NCI-H2227 (cell line): ENCODE measurements at regions not wholly inside any gene's neighbourhood (a gene's known extent, or its start where the extent isn't known, plus 50 kb on each side); places are given as distances from the start of the nearest gene placed in this dataset.

Source experiments
- DNase-seq: peaks from one replicate; lab custom pipeline; 2025; ENCODE audit not compliant: unreplicated experiment; lab: John Stamatoyannopoulos, UW

GRCh38 chr1:184272175-184272866 lies 114.5 kb upstream of the C1orf21 start:
- DNase-seq, result no peak

- DNase-seq, result no peak
These were observed 110.4 kb upstream of the C1orf21 start for GRCh38 chr1:184276416-184276815.

- no peak for DNase-seq
These were observed 106.8 kb upstream of the C1orf21 start for GRCh38 chr1:184279911-184280458.

- no peak for DNase-seq
These were observed 102.8 kb upstream of the C1orf21 start for GRCh38 chr1:184283999-184284398.

DNA sequence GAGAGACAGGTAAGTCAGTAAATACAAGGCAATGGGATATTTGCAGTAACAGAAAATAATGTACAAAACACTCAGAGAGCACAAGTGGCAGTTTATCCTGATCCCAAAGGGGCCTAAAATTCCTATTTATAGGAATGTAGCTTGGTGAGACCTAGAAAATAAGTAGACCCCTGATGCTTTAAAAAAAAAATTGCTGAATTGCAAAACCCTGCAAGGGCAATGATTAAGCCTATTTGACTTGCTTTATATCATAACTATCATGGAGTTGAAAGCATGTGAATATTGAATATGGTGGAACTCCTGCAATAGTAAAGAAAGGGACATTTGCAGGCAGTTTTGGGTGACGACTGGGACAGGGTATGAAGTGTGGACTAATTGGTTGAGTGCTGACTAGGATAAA lies 101.9 kb upstream of the C1orf21 start:
- no peak for DNase-seq

- DNase-seq, result no peak
These were observed 101.3 kb upstream of the C1orf21 start for GRCh38 chr1:184285401-184286087.

GRCh38 chr1:184287001-184287400 lies 99.8 kb upstream of the C1orf21 start:
- no peak for DNase-seq

GRCh38 chr1:184289825-184290550 lies 96.8 kb upstream of the C1orf21 start:
- peak; percentile 7 for DNase-seq

DNA sequence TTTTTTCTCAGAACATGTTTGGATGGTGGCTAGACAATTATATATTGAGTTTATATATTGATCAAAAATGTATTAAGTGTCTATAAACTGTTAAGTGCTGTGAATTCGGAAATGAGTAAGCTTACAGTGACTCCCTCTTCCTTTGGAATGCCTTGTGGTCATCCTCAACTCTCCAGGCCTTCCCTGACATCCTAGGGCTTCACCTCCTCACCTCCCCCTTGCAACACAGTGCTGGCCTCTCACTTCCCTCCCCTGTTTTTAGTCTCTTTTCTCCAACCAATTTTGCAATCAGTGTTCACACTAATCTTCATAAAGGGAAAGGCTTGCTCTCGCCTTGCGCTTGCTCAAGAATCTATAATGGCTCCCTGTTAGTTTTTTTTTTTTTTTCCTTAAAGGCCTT lies 95.1 kb upstream of the C1orf21 start:
- no peak for DNase-seq

DNA sequence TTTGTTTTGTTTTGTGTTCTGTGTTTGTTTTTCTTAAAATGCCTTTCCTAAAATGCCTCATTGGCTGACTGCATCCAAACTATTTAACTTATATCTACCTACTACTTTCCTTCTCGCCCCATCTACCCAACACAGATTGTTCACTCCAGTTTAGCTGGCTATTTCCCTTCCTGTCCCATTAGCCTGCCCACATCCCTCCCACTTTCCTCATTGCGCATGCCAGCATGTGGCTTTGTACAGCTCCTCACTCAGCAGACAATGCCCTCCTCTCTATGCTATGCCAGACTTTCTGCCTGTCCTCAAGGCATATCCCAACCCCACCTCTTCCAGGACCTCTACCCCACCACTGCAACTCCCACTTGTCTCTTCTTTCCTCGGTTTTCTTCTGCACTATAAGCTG lies 94.7 kb upstream of the C1orf21 start:
- no peak for DNase-seq

- DNase-seq, result no peak
These were observed 92.7 kb upstream of the C1orf21 start for GRCh38 chr1:184294101-184294500.

- DNase-seq, result no peak
These were observed 90.2 kb upstream of the C1orf21 start for GRCh38 chr1:184296466-184297243.

GRCh38 chr1:184297244-184297750 lies 89.5 kb upstream of the C1orf21 start:
- DNase-seq, result no peak

GRCh38 chr1:184298440-184299405 lies 88.1 kb upstream of the C1orf21 start:
- DNase-seq, result no peak

DNA sequence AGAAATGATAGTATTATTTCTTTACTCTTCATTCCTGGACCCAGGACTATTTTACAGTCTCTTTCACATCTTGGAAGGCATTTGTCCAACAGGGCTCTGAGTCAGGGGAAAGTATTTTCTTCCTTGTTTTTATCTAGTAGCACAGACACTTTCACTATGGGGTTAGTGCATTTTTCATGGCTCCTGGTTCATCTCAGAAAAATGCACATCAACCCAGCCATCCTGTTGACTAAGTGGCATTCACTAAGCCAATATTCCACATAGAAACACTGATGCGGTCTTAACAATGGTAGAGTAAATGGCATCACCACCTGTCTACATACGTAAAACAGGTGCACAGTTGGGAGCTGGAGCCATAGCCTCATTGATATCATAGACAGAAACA lies 87.4 kb upstream of the C1orf21 start:
- no peak for DNase-seq

DNA sequence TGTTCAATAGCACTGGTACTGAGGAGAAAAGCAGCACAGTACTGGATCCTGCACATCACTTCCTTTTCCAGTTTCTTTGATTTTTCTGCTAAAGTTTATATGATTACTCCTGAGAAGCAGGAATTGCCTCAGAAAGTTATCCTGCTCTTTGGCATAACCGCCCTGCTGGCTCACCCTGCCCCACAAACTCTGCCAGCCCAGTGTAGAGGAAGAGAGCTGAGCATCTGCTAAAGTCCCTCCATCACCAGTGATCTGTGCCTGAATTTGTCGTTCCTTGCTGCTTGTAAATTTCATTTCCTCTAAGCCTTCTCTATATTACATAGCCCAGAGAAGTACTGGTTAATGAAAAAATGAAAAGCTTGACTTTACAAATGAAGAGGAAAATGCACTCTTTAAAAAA lies 87.0 kb upstream of the C1orf21 start:
- no peak for DNase-seq

DNA sequence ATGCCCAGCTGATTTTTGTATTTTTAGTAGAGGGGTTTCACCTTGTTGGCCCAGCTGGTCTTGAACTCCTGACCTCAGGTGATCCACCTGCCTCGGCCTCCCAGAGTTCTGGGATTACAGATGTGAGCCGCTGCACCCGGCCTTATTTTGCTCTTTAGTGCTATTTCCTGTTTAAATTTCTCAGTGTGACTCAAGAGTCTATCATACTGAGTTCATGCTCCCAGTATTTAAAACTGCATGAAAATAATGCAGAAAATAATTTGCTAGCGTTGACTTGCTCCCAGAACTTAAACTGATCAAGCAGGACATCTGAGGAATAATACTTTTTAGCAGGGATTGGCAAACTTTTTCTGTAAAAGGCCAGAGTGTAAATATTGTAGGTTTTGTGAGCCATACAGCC lies 86.4 kb upstream of the C1orf21 start:
- DNase-seq, result no peak

DNA sequence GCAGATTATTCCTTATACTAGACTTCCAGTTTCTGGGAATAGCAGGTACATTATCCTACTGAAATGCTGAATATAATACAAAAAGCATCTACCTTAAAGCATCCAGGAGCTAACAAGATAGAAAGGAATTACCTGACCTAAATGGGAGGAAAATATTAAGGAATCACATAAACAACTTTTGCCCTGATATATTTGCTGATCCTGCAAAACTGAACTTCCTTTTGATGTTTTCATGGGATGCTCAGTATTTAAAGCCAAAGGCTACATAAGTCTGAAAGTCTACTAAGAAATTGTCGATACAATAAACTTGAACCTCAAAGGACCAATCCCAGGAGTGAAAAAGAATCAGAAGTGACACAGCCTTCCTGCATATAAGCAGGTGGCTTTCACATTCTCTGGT lies 85.6 kb upstream of the C1orf21 start:
- no peak for DNase-seq

GRCh38 chr1:184302346-184302745 lies 84.5 kb upstream of the C1orf21 start:
- no peak for DNase-seq
